ENCODE measurements at regions not wholly inside any gene's neighbourhood (a gene's known extent, or its start where the extent isn't known, plus 50 kb on each side); places are given as distances from the start of the nearest gene placed in this dataset.

DNA sequence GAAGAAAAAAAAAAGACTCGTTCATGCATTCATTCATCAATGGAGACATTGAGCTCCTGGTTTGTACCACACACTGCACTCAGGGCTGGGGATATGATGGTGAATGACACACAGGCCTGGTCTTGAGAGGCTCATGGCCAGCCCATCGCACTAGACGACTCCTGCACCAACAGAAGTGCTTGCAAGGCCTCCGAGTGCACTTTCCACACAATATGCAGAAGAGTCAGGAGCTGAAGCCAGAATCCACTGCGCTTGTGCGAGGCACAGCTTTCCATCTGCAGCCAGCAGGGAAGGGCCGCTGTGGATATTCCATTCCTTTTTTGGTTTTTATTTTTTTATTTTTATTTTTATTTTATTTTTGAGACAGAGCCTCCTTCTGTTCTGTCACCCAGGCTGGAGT lies 192.4 kb downstream of the DICER1 start:
- Histone ChIP-seq H3K27me3 (ENCODE audit: control insufficient read depth, low read length) (peaks cover 4% of the 10 kb centered on the region; the same call in 1 of the 2 replicates), H3F3A (ENCODE audit: control insufficient read depth, insufficient read depth) (no peaks in the 10 kb centered on the region), H3K36me3 (ENCODE audit: control insufficient read depth, low read length) (no peaks in the 10 kb centered on the region), H3K9me3 (ENCODE audit: control insufficient read depth, insufficient read depth, low read length) (no peaks in the 10 kb centered on the region), H3K4me1 (ENCODE audit: control insufficient read depth, low read length) (no peaks in the 10 kb centered on the region), H3K9me2 (replicated peaks; ENCODE audit: control insufficient read depth, low read length) (no peaks in the 10 kb centered on the region), H3K27ac (ENCODE audit: low read depth, low read length) (no peak overlapping the region), H3K79me2 (ENCODE audit: control insufficient read depth, low read length) (no peaks in the 10 kb centered on the region), H4K20me1 (ENCODE audit: control insufficient read depth, insufficient read depth, low read depth, low read length) (no peaks in the 10 kb centered on the region), H3K4me2 (ENCODE audit: low read length) (no peak overlapping the region), H3K4me3 (ENCODE audit: low read length) (no peak overlapping the region)
- TF ChIP-seq, protein P1, sequence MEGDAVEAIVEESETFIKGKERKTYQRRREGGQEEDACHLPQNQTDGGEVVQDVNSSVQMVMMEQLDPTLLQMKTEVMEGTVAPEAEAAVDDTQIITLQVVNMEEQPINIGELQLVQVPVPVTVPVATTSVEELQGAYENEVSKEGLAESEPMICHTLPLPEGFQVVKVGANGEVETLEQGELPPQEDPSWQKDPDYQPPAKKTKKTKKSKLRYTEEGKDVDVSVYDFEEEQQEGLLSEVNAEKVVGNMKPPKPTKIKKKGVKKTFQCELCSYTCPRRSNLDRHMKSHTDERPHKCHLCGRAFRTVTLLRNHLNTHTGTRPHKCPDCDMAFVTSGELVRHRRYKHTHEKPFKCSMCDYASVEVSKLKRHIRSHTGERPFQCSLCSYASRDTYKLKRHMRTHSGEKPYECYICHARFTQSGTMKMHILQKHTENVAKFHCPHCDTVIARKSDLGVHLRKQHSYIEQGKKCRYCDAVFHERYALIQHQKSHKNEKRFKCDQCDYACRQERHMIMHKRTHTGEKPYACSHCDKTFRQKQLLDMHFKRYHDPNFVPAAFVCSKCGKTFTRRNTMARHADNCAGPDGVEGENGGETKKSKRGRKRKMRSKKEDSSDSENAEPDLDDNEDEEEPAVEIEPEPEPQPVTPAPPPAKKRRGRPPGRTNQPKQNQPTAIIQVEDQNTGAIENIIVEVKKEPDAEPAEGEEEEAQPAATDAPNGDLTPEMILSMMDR (IDR thresholded peaks at IDR 0.05; ENCODE audit: low read depth, low read length, poor library complexity, severe bottlenecking): no peak
- no peak for TF ChIP-seq EZH2phosphoT487 (IDR thresholded peaks at IDR 0.05; ENCODE audit: borderline replicate concordance, low read length)

DNA sequence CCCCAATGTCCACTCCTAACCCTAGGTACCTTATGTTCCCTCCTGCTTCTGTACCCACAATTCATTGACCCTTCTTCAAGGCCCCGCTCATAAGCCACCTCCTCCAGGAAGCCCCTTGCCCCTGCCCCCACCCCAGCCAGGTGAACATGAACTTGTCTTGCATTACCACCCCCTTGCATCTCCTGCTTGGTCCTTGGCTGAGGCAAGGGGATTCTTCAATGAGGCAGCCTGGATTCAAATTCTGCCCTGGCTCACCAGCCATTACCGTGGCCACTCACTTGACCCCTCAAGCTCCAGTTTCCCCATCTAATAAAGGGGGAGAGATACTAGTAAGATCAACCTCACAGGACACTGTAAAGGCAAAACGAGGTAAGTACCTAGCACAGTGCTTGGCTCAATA lies 193.1 kb downstream of the DICER1 start:
- H3K27me3 ChIP-seq (ENCODE audit: control insufficient read depth, low read length): peaks cover 4% of the 10 kb centered on the region; the same call in 1 of the 2 replicates
- no peak overlapping the region for H3K27ac ChIP-seq (ENCODE audit: low read depth, low read length)
- no peaks in the 10 kb centered on the region for H4K20me1 ChIP-seq (ENCODE audit: control insufficient read depth, insufficient read depth, low read depth, low read length)
- TF ChIP-seq EZH2phosphoT487 (IDR thresholded peaks at IDR 0.05; ENCODE audit: borderline replicate concordance, low read length): no peak
- TF ChIP-seq, protein P1 (IDR thresholded peaks at IDR 0.05; ENCODE audit: low read depth, low read length, poor library complexity, severe bottlenecking): no peak
- H3K4me1 ChIP-seq (ENCODE audit: control insufficient read depth, low read length): no peaks in the 10 kb centered on the region
- H3F3A ChIP-seq (ENCODE audit: control insufficient read depth, insufficient read depth): no peaks in the 10 kb centered on the region
- H3K79me2 ChIP-seq (ENCODE audit: control insufficient read depth, low read length): no peaks in the 10 kb centered on the region
- no peaks in the 10 kb centered on the region for H3K9me2 ChIP-seq (replicated peaks; ENCODE audit: control insufficient read depth, low read length)
- no peak overlapping the region for H3K4me3 ChIP-seq (ENCODE audit: low read length)
- H3K4me2 ChIP-seq (ENCODE audit: low read length): no peak overlapping the region
- no peaks in the 10 kb centered on the region for H3K9me3 ChIP-seq (ENCODE audit: control insufficient read depth, insufficient read depth, low read length)
- H3K36me3 ChIP-seq (ENCODE audit: control insufficient read depth, low read length): no peaks in the 10 kb centered on the region

DNA sequence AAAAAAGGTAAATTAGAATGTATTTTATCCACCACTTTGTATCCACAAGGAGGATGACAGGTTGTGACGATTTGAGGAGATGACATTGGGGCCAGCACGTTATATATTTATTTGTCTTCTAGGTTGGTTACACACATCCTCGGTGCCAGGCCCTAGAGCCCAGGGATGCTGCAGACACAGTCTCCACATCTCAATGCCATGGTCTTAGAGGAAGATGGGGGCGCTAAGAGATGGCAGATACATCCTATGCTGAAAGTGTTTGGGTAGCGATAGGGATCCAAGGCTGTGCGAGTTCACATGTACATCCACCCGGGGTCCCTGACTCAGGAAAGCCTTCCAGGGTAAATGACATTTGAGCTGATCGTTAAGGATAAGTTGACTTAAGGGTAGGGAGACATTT lies 193.1 kb upstream of the GSC start:
- H3F3A ChIP-seq (ENCODE audit: control insufficient read depth, insufficient read depth): no peaks in the 10 kb centered on the region
- no peak overlapping the region for H3K4me2 ChIP-seq (ENCODE audit: low read length)
- no peak overlapping the region for H3K27ac ChIP-seq (ENCODE audit: low read depth, low read length)
- no peaks in the 10 kb centered on the region for H3K4me1 ChIP-seq (ENCODE audit: control insufficient read depth, low read length)
- no peaks in the 10 kb centered on the region for H3K79me2 ChIP-seq (ENCODE audit: control insufficient read depth, low read length)
- no peaks in the 10 kb centered on the region for H3K9me2 ChIP-seq (replicated peaks; ENCODE audit: control insufficient read depth, low read length)
- H3K4me3 ChIP-seq (ENCODE audit: low read length): no peak overlapping the region
- no peaks in the 10 kb centered on the region for H4K20me1 ChIP-seq (ENCODE audit: control insufficient read depth, insufficient read depth, low read depth, low read length)
- H3K36me3 ChIP-seq (ENCODE audit: control insufficient read depth, low read length): no peaks in the 10 kb centered on the region
- TF ChIP-seq EZH2phosphoT487 (IDR thresholded peaks at IDR 0.05; ENCODE audit: borderline replicate concordance, low read length): no peak
- TF ChIP-seq, protein P1 (IDR thresholded peaks at IDR 0.05; ENCODE audit: low read depth, low read length, poor library complexity, severe bottlenecking): no peak
- peaks cover 4% of the 10 kb centered on the region for H3K27me3 ChIP-seq (ENCODE audit: control insufficient read depth, low read length)
- H3K9me3 ChIP-seq (ENCODE audit: control insufficient read depth, insufficient read depth, low read length): no peaks in the 10 kb centered on the region

- no peaks in the 10 kb centered on the region for H3K36me3 ChIP-seq (ENCODE audit: control insufficient read depth, low read length)
Measured at GRCh38 chr14:94962166-94962575, 192.3 kb upstream of the GSC start.

More at GRCh38 chr14:94962166-94962575, 192.3 kb upstream of the GSC start:
- Histone ChIP-seq H3F3A (ENCODE audit: control insufficient read depth, insufficient read depth) (no peaks in the 10 kb centered on the region), H3K4me1 (ENCODE audit: control insufficient read depth, low read length) (no peaks in the 10 kb centered on the region), H3K27ac (ENCODE audit: low read depth, low read length) (no peak overlapping the region), H3K27me3 (ENCODE audit: control insufficient read depth, low read length) (peaks cover 4% of the 10 kb centered on the region), H3K4me3 (ENCODE audit: low read length) (no peak overlapping the region), H3K4me2 (ENCODE audit: low read length) (no peak overlapping the region), H3K9me2 (replicated peaks; ENCODE audit: control insufficient read depth, low read length) (no peaks in the 10 kb centered on the region), H3K9me3 (ENCODE audit: control insufficient read depth, insufficient read depth, low read length) (no peaks in the 10 kb centered on the region), H4K20me1 (ENCODE audit: control insufficient read depth, insufficient read depth, low read depth, low read length) (no peaks in the 10 kb centered on the region), H3K79me2 (ENCODE audit: control insufficient read depth, low read length) (no peaks in the 10 kb centered on the region)
- no peak for TF ChIP-seq EZH2phosphoT487 (IDR thresholded peaks at IDR 0.05; ENCODE audit: borderline replicate concordance, low read length)
- TF ChIP-seq, protein P1 (IDR thresholded peaks at IDR 0.05; ENCODE audit: low read depth, low read length, poor library complexity, severe bottlenecking): no peak

Measured in DOHH2 (cell line).